ACC112 (cell line): ENCODE measurements at regions not wholly inside any gene's neighbourhood (a gene's known extent, or its start where the extent isn't known, plus 50 kb on each side); places are given as distances from the start of the nearest gene placed in this dataset.
A peak's percentile ranks its signal among the peaks of the same experiment; 100 is the strongest.
"Not testable (repeated sequence)": the region's sequence is repeated elsewhere in the genome, so short reads cannot be mapped to it uniquely, and the experiment has no call there.

Experiments used
- H2AFZ ChIP-seq: fragments of 200-600 bp; sonication (generic); one replicate; pipeline ENCODE4 v1.6.0; 2017; ENCODE audit warnings: antibody characterized with exemption, low read length; ENCODE audit not compliant: unreplicated experiment
- H3K27ac ChIP-seq: fragments of 200-600 bp; sonication (generic); 2 replicates; pipeline ENCODE4 v1.5.1; 2014; ENCODE audit warnings: low read depth, mild to moderate bottlenecking, antibody characterized with exemption, low read length, moderate library complexity
- H3K27me3 ChIP-seq: fragments of 200-600 bp; sonication (generic); 2 replicates; pipeline ENCODE4 v1.6.1; 2014; ENCODE audit warnings: mild to moderate bottlenecking, antibody characterized with exemption, low read length, moderate library complexity, mixed read lengths; ENCODE audit not compliant: insufficient read depth
- H3K36me3 ChIP-seq: fragments of 200-600 bp; sonication (generic); 2 replicates; pipeline ENCODE4 v1.6.1; 2016; ENCODE audit warnings: mild to moderate bottlenecking, antibody characterized with exemption, low read length, moderate library complexity, mixed read lengths; ENCODE audit not compliant: insufficient read depth
- H3K4me1 ChIP-seq: fragments of 200-600 bp; sonication (generic); one replicate; pipeline ENCODE4 v1.6.1; 2016; ENCODE audit warnings: low read length, mixed read lengths; ENCODE audit not compliant: insufficient read depth, unreplicated experiment, control insufficient read depth
- H3K4me3 ChIP-seq: fragments of 200-600 bp; sonication (generic); 2 replicates; pipeline ENCODE4 v1.5.1; 2014; ENCODE audit warnings: mild to moderate bottlenecking, low read depth, low read length
- H3K79me2 ChIP-seq: fragments of 200-600 bp; sonication (generic); one replicate; pipeline ENCODE4 v1.6.0; 2016; ENCODE audit warnings: low read length; ENCODE audit not compliant: control insufficient read depth, unreplicated experiment, insufficient read depth

GRCh38 chr20:53657732-53658131 lies 64.1 kb upstream of the ZNF217 start:
- no peaks in the 10 kb centered on the region for H3K36me3 ChIP-seq
- peaks cover 49% of the 10 kb centered on the region for H3K4me1 ChIP-seq
- no peaks in the 10 kb centered on the region for H3K27me3 ChIP-seq
- no peaks in the 10 kb centered on the region for H3K79me2 ChIP-seq
- no peak overlapping the region for H2AFZ ChIP-seq
- no peak overlapping the region for H3K4me3 ChIP-seq
- H3K27ac ChIP-seq, result 0 out of 2 replicates have a peak overlapping the region, but pooled peaks have one; percentile 79

GRCh38 chr20:53657279-53657678 lies 63.6 kb upstream of the ZNF217 start:
- H3K4me1 ChIP-seq, result peaks cover 53% of the 10 kb centered on the region

GRCh38 chr20:53656293-53657202 lies 62.9 kb upstream of the ZNF217 start:
- Histone ChIP-seq H3K4me1 (peaks cover 58% of the 10 kb centered on the region), H2AFZ (peak overlapping the region; percentile 86), H3K4me3 (peak overlapping the region; percentile 43; the same call in 1 of the 2 replicates)

More at GRCh38 chr20:53657279-53657678, 63.6 kb upstream of the ZNF217 start:
- H3K27ac ChIP-seq, result peak overlapping the region; percentile 79
- H2AFZ ChIP-seq, result peak overlapping the region; percentile 47
- H3K4me3 ChIP-seq, result 0 out of 2 replicates have a peak overlapping the region, but pooled peaks have one; percentile 43
- no peaks in the 10 kb centered on the region for H3K36me3 ChIP-seq
- H3K27me3 ChIP-seq, result no peaks in the 10 kb centered on the region
- H3K79me2 ChIP-seq, result no peaks in the 10 kb centered on the region

GRCh38 chr20:53655625-53656292 lies 62.1 kb upstream of the ZNF217 start:
- H3K27ac ChIP-seq, result peak overlapping the region; percentile 79
- peak overlapping the region; percentile 86 for H2AFZ ChIP-seq
- peak overlapping the region; percentile 53; the same call in 1 of the 2 replicates for H3K4me3 ChIP-seq
- H3K27me3 ChIP-seq, result no peaks in the 10 kb centered on the region
- no peaks in the 10 kb centered on the region for H3K36me3 ChIP-seq
- H3K79me2 ChIP-seq, result no peaks in the 10 kb centered on the region
- peaks cover 53% of the 10 kb centered on the region for H3K4me1 ChIP-seq

More at GRCh38 chr20:53656293-53657202, 62.9 kb upstream of the ZNF217 start:
- Histone ChIP-seq H3K27ac (peak overlapping the region; percentile 79), H3K36me3 (no peaks in the 10 kb centered on the region), H3K79me2 (no peaks in the 10 kb centered on the region), H3K27me3 (no peaks in the 10 kb centered on the region)

GRCh38 chr20:53654932-53655624 lies 61.4 kb upstream of the ZNF217 start:
- Histone ChIP-seq H3K79me2 (no peaks in the 10 kb centered on the region), H3K36me3 (no peaks in the 10 kb centered on the region), H3K4me1 (peaks cover 46% of the 10 kb centered on the region), H3K4me3 (peak overlapping the region; percentile 53), H2AFZ (peak overlapping the region; percentile 60), H3K27me3 (no peaks in the 10 kb centered on the region), H3K27ac (peak overlapping the region; percentile 79)

- not testable (repeated sequence) for H3K4me3 ChIP-seq, H2AFZ ChIP-seq, H3K79me2 ChIP-seq, H3K27me3 ChIP-seq, H3K36me3 ChIP-seq, H3K27ac ChIP-seq
- peaks cover 46% of the 10 kb centered on the region for H3K4me1 ChIP-seq
Measured at GRCh38 chr20:53654521-53654920, 60.9 kb upstream of the ZNF217 start.

- no peaks in the 10 kb centered on the region for H3K79me2 ChIP-seq
- no peak overlapping the region for H3K27ac ChIP-seq
- peak overlapping the region; percentile 20; the same call in 1 of the 2 replicates for H3K4me3 ChIP-seq
- peak overlapping the region; percentile 84 for H2AFZ ChIP-seq
- no peaks in the 10 kb centered on the region for H3K27me3 ChIP-seq
- peaks cover 46% of the 10 kb centered on the region for H3K4me1 ChIP-seq
- no peaks in the 10 kb centered on the region for H3K36me3 ChIP-seq
Measured at GRCh38 chr20:53652859-53653517, 59.3 kb upstream of the ZNF217 start.

- H3K27me3 ChIP-seq, result no peaks in the 10 kb centered on the region
- peaks cover 39% of the 10 kb centered on the region for H3K4me1 ChIP-seq
- peak overlapping the region; percentile 30; the same call in 1 of the 2 replicates for H3K4me3 ChIP-seq
- no peak overlapping the region for H3K27ac ChIP-seq
- no peaks in the 10 kb centered on the region for H3K79me2 ChIP-seq
- peak overlapping the region; percentile 84 for H2AFZ ChIP-seq
- no peaks in the 10 kb centered on the region for H3K36me3 ChIP-seq
Measured at GRCh38 chr20:53652090-53652858, 58.6 kb upstream of the ZNF217 start.

- H3K79me2 ChIP-seq, H3K27me3 ChIP-seq, H3K36me3 ChIP-seq, H3K27ac ChIP-seq, H2AFZ ChIP-seq, H3K4me3 ChIP-seq: not testable (repeated sequence)
- peaks cover 17% of the 10 kb centered on the region for H3K4me1 ChIP-seq
Measured at GRCh38 chr20:53649493-53649892, 55.9 kb upstream of the ZNF217 start.
